ENCODE measurements at regions not wholly inside any gene's neighbourhood (a gene's known extent, or its start where the extent isn't known, plus 50 kb on each side); places are given as distances from the start of the nearest gene placed in this dataset.

GRCh38 chrX:39946822-39947221, 150.9 kb downstream of the BCOR start:
- WGBS (ENCODE audit: extremely low coverage, insufficient read length, low lambda C conversion rate), result no CpG with 5 or more reads among the region's 4 CpGs
- Histone ChIP-seq H3K9ac (ENCODE audit: extremely low read depth, insufficient read length, low read length) (no peak overlapping the region), H3K56ac (ENCODE audit: insufficient read length, low read depth, low read length) (no peak overlapping the region), H2BK5ac (ENCODE audit: insufficient read length, low read length) (no peak overlapping the region), H2BK12ac (ENCODE audit: insufficient read length, low read depth, low read length) (no peak overlapping the region), H3K23ac (ENCODE audit: insufficient read length, low read depth, low read length) (no peak overlapping the region), H3K4me1 (ENCODE audit: insufficient read depth, low read length) (no peaks in the 10 kb centered on the region; the same call in 1 of the 2 replicates), H4K5ac (ENCODE audit: insufficient read length, low read depth, low read length) (no peak overlapping the region), H3K4me2 (ENCODE audit: insufficient read depth, insufficient read length, low read length) (no peak overlapping the region), H2AK5ac (ENCODE audit: insufficient read length, low read length) (no peak overlapping the region), H4K91ac (ENCODE audit: insufficient read length, low read depth, low read length) (no peak overlapping the region), H4K20me1 (ENCODE audit: control insufficient read depth, insufficient read depth, insufficient read length) (no peaks in the 10 kb centered on the region), H3K18ac (ENCODE audit: insufficient read length, low read depth, low read length) (no peak overlapping the region), H3K9me3 (ENCODE audit: control insufficient read depth, low read depth, low read length) (no peaks in the 10 kb centered on the region), H3K79me2 (ENCODE audit: insufficient read depth, low read length) (no peaks in the 10 kb centered on the region), H4K8ac (replicated peaks; ENCODE audit: insufficient read length, low read depth, low read length) (no peak overlapping the region), H3K27me3 (ENCODE audit: insufficient read depth, low read length) (no peaks in the 10 kb centered on the region), H2AFZ (ENCODE audit: low read length) (no peak overlapping the region), H3K4ac (ENCODE audit: low read depth, low read length) (no peak overlapping the region), H2BK20ac (ENCODE audit: low read depth, low read length, poor library complexity, severe bottlenecking) (no peak overlapping the region), H3K14ac (ENCODE audit: insufficient read depth, low read length) (no peak overlapping the region), H3K79me1 (ENCODE audit: insufficient read depth, low read depth, low read length, poor library complexity, severe bottlenecking) (no peaks in the 10 kb centered on the region), H2BK15ac (ENCODE audit: low read depth, low read length) (no peak overlapping the region), H2BK120ac (ENCODE audit: low read depth, low read length, poor library complexity, severe bottlenecking) (no peak overlapping the region), H3K27ac (ENCODE audit: insufficient read length, low read depth, low read length) (no peak overlapping the region), H3T11ph (ENCODE audit: low read length) (no peak overlapping the region), H3K23me2 (ENCODE audit: insufficient read length, low read depth, low read length, poor library complexity, severe bottlenecking) (no peaks in the 10 kb centered on the region)
- peaks cover 4 to 9% (median 5%) of the 10 kb centered on the region in 3 experiments; a peak in 5 of 7 replicates for H3K36me3 Mint-ChIP-seq (ENCODE audit: insufficient read depth in 1 of 3, low read depth in 3 of 3)
- H3K4me3 Mint-ChIP-seq, result no peak overlapping the region
- H3K4me1 Mint-ChIP-seq, result peaks cover 10 to 20% of the 10 kb centered on the region in 2 experiments
- TF ChIP-seq CTCF (conservative IDR thresholded peaks at IDR 0.05), result no peak
- peaks cover 70 to 86% of the 10 kb centered on the region in 2 experiments for H3K9me3 Mint-ChIP-seq
- no peak for DNase-seq
- peak overlapping the region in 1 of 3 experiments; percentile 29; a peak in 2 of 7 replicates for H3K27ac Mint-ChIP-seq
- H3K27me3 Mint-ChIP-seq (ENCODE audit: low read depth), result peaks cover 12% of the 10 kb centered on the region

Measured in H9 (cell line).